Thyroid gland (tissue), 4 donors: ENCODE measurements at regions not wholly inside any gene's neighbourhood (a gene's known extent, or its start where the extent isn't known, plus 50 kb on each side); places are given as distances from the start of the nearest gene placed in this dataset.

Experiments used
- CTCF ChIP-seq, 6 experiments: fragments of 200-600 bp in 3 of 6; fragments of 450-650 bp in 3 of 6; sonication (generic) in 3 of 6; IDR thresholded peaks; one replicate each; pipeline ENCODE4 v1.5.1; 2016 to 2019; ENCODE audit warnings: antibody characterized with exemption in 6 of 6, mild to moderate bottlenecking in 2 of 6, inconsistent platforms in 1 of 6, moderate library complexity in 1 of 6
- POLR2A ChIP-seq, 2 donors: fragments of 450-650 bp; IDR thresholded peaks; one replicate each; pipeline ENCODE4 v1.6.1; 2017; ENCODE audit warnings: antibody characterized with exemption in 2 of 2, mild to moderate bottlenecking in 2 of 2, moderate library complexity in 1 of 2

GRCh38 chr3:148146947-148147826 lies 550.5 kb upstream of the AGTR1 start:
- TF ChIP-seq CTCF (IDR thresholded peaks at IDR 0.05), result no peak
- TF ChIP-seq POLR2A (IDR thresholded peaks at IDR 0.05), result no peak
